ENCODE measurements at regions not wholly inside any gene's neighbourhood (a gene's known extent, or its start where the extent isn't known, plus 50 kb on each side); places are given as distances from the start of the nearest gene placed in this dataset.

GRCh38 chr3:104596054-104596453, 770.7 kb upstream of the ALCAM start:
- no peak for TF ChIP-seq EZH2phosphoT487 (IDR thresholded peaks at IDR 0.05; ENCODE audit: low read length)
- no peak for TF ChIP-seq EZH2 (optimal IDR thresholded peaks at IDR 0.05; ENCODE audit: low read depth, low read length)
- TF ChIP-seq CTCF (IDR thresholded peaks at IDR 0.05; ENCODE audit: low read length), result no peak

All from MM.1S (cell line).